ENCODE measurements at regions not wholly inside any gene's neighbourhood (a gene's known extent, or its start where the extent isn't known, plus 50 kb on each side); places are given as distances from the start of the nearest gene placed in this dataset.

DNA sequence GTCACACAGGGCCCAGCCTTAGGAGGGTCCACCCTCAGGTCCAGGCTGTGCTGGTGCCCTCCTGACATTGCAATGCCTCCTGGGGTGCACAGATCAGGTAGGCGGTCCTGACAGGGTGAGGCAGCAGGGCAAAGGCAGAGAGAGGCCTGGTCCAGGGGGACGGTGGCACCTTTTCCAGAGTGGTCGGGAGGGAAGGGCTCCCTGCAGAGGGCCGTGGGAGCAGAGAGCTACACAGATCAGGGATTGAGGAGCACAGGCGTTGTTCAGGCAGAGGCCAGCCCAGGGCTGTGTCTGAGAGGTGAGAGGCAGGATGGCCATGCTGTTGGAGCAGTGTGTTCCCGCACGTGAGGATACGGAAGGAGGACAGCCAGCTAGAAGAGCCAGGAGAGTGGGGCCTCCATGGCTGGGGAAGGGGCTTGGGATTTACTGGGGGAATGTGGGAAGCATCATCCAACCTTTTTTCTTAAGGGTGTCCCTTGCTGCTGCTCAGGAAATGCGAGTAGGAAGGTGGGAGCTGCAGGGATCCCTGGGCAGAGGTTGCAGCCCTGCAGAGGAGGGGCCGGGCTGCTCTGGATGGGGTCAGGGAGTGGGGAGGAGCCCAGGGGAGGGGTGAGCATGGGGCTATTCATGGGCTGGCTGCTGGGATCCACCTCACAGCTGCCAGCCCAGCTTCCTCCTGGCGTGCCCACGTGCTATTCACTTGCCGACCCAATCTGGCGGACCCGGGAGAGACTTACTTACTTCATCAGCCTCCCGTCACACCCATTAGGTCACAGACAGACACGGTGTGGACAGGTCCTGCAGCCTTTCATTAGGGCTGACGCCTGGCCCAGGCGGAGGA lies 1516.4 kb downstream of the TBC1D22A start:
- TF ChIP-seq, protein P1, sequence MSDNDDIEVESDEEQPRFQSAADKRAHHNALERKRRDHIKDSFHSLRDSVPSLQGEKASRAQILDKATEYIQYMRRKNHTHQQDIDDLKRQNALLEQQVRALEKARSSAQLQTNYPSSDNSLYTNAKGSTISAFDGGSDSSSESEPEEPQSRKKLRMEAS (IDR thresholded peaks at IDR 0.05), result no peak
- TF ChIP-seq POLR2AphosphoS5 (IDR thresholded peaks at IDR 0.05; ENCODE audit: low read depth, low read length) (no peak), POLR2A (IDR thresholded peaks at IDR 0.05; ENCODE audit: borderline replicate concordance, extremely low read depth, insufficient read depth, insufficient read length) (no peak)
- TF ChIP-seq, protein P2, sequence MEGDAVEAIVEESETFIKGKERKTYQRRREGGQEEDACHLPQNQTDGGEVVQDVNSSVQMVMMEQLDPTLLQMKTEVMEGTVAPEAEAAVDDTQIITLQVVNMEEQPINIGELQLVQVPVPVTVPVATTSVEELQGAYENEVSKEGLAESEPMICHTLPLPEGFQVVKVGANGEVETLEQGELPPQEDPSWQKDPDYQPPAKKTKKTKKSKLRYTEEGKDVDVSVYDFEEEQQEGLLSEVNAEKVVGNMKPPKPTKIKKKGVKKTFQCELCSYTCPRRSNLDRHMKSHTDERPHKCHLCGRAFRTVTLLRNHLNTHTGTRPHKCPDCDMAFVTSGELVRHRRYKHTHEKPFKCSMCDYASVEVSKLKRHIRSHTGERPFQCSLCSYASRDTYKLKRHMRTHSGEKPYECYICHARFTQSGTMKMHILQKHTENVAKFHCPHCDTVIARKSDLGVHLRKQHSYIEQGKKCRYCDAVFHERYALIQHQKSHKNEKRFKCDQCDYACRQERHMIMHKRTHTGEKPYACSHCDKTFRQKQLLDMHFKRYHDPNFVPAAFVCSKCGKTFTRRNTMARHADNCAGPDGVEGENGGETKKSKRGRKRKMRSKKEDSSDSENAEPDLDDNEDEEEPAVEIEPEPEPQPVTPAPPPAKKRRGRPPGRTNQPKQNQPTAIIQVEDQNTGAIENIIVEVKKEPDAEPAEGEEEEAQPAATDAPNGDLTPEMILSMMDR (IDR thresholded peaks at IDR 0.05 in 2 of 3, conservative IDR thresholded peaks at IDR 0.05 in 1 of 3; ENCODE audit: borderline replicate concordance in 1 of 3, insufficient read depth in 1 of 3, low read depth in 2 of 3, low read length in 2 of 3), result no peak
- TF ChIP-seq, protein P3, sequence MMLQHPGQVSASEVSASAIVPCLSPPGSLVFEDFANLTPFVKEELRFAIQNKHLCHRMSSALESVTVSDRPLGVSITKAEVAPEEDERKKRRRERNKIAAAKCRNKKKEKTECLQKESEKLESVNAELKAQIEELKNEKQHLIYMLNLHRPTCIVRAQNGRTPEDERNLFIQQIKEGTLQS (IDR thresholded peaks at IDR 0.05), result no peak
